Central memory CD8-positive, alpha-beta T cell (primary cell): ENCODE measurements at regions not wholly inside any gene's neighbourhood (a gene's known extent, or its start where the extent isn't known, plus 50 kb on each side); places are given as distances from the start of the nearest gene placed in this dataset.

ENCODE experiments used
- ATAC-seq: fragments of 150-1000 bp; cut with Tn5 transposase; replicated peaks from 2 replicates; pipeline ENCODE4 v1.10.0; 2022; ENCODE audit warnings: mild to moderate bottlenecking, moderate FRiP score, moderate number of reproducible peaks; ENCODE audit not compliant: poor library complexity, severe bottlenecking; ENCODE audit errors: extremely low read depth
- DNase-seq, 2 donors: peaks; one replicate each; pipeline ENCODE4 v3.0.0; 2021; ENCODE audit warnings: low spot score in 2 of 2
- H3K27ac Mint-ChIP-seq: one replicate; pipeline ENCODE4 v1.8.0; 2022; ENCODE audit warnings: low read depth, mild to moderate bottlenecking, moderate library complexity, mixed read lengths
- H3K27me3 Mint-ChIP-seq: one replicate; pipeline ENCODE4 v1.8.0; 2022; ENCODE audit warnings: mixed read lengths
- H3K36me3 Mint-ChIP-seq: one replicate; pipeline ENCODE4 v1.8.0; 2022; ENCODE audit warnings: mild to moderate bottlenecking, moderate library complexity, mixed read lengths; ENCODE audit not compliant: insufficient read depth
- H3K4me1 Mint-ChIP-seq: one replicate; pipeline ENCODE4 v1.8.0; 2022; ENCODE audit warnings: mixed read lengths
- H3K4me3 Mint-ChIP-seq: one replicate; pipeline ENCODE4 v1.8.0; 2022; ENCODE audit warnings: mild to moderate bottlenecking, moderate library complexity, mixed read lengths
- H3K9me3 Mint-ChIP-seq: one replicate; pipeline ENCODE4 v1.8.0; 2022; ENCODE audit warnings: mixed read lengths

DNA sequence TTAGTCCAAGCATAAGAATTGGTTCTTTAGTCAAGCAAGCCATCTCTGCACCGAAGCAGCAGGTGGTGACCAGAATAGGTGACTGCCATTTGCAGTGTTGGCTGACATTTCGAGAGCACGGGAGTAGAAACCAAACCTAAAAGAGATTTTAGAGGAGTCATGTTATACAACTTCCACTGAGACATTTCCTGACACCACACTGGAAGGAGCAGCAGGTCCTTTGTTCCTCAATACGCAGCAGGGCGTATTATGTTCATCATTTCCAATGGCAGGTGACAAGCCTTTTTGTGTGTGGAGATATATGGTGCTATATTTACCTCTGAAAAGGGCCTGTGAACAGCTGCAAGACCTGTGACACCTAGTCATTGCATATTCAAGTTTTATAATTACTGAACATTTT lies 418.8 kb upstream of the NETO1 start:
- Mint-ChIP-seq H3K27ac (no peak overlapping the region), H3K4me1 (no peaks in the 10 kb centered on the region), H3K9me3 (peaks cover 16% of the 10 kb centered on the region), H3K4me3 (no peak overlapping the region), H3K27me3 (no peaks in the 10 kb centered on the region), H3K36me3 (peaks cover 4% of the 10 kb centered on the region)
- DNase-seq (no peak), ATAC-seq (no peak)

DNA sequence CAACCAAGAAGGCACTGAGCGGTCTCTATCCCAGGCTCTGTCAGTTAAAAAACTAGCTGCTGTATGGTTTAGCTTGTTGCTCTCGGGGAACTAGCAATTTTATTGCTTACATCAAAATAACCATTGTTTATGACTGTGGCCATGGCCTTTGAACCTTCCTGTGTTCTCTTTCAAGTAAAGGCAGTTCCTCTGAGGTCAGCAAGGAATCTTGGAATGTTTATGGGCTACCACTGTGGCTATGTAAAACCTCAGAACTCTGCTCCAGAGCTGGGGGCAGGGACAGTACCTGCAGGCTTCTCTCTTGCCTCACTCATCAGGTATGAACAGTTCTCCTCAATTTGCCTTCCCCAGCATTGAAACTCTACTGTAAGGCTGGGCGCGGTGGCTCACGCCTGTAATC lies 416.0 kb upstream of the NETO1 start:
- ATAC-seq (no peak), DNase-seq (no peak)
- H3K4me3 Mint-ChIP-seq: no peak overlapping the region
- H3K9me3 Mint-ChIP-seq: peaks cover 19% of the 10 kb centered on the region
- no peaks in the 10 kb centered on the region for H3K27me3 Mint-ChIP-seq
- H3K36me3 Mint-ChIP-seq: peaks cover 4% of the 10 kb centered on the region
- no peak overlapping the region for H3K27ac Mint-ChIP-seq
- H3K4me1 Mint-ChIP-seq: no peaks in the 10 kb centered on the region

DNA sequence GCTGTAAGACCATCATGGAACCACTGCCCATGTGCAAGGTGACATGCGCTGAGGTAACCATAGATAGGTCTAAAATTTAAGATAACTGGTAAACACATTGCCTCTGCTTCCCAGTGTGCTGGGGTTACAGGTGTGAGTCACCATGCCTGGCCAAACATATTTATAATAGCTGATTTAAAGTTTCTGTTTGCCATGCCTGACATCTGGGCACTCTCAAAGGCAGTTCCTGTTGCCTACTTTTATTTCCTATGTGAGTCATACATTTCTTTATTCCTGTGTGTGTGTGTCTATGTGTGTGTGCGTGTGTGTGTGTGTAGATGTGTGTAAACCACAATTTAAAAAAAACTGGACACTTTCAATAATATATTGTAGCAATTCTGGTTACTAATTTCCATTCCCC lies 415.2 kb upstream of the NETO1 start:
- Mint-ChIP-seq H3K4me1 (no peaks in the 10 kb centered on the region), H3K36me3 (peaks cover 2% of the 10 kb centered on the region), H3K27me3 (no peaks in the 10 kb centered on the region), H3K27ac (no peak overlapping the region), H3K4me3 (no peak overlapping the region), H3K9me3 (peaks cover 26% of the 10 kb centered on the region)
- ATAC-seq: no peak
- no peak for DNase-seq

GRCh38 chr18:73279498-73279897 lies 411.7 kb upstream of the NETO1 start:
- H3K36me3 Mint-ChIP-seq: no peaks in the 10 kb centered on the region

DNA sequence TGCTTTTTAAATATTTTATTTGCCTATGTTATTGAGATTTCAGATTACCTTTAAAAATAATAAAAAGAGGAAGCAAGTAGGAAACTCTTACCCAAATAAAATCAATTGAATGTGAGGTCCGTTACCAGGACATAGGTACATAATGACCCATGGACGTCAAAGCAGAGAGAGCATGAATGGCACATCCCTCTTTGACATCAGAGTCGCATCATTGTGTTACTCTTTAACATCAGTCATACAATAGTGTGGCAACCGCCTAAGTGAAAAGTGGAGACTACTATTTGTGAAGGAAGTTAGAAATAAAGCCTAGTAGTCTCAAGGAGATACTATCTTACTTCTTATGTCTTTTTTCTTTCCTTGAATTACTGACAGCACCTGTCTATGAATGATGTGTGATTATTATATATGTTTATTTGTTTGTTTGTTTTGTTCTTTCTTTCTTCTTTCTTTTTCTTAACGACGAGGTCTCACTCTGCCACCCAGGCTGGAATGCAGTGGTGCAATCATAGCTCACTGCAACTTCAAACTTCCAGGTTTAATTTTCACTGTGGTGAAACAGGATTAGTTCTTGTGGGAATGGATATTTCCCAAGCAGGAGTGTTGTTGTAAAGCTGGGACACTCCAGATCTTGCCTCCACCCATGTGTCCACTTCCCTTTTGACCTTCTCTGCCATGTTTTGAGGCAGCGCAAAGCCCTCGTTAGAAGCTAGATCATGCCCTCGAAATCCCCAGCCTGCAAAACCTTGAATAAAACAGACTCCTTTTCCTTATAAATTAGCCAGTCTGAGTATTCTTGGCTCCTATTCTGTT lies 407.2 kb upstream of the NETO1 start:
- Mint-ChIP-seq H3K27me3 (no peaks in the 10 kb centered on the region), H3K4me1 (no peaks in the 10 kb centered on the region), H3K4me3 (no peak overlapping the region), H3K27ac (no peak overlapping the region), H3K36me3 (peaks cover 2% of the 10 kb centered on the region), H3K9me3 (peaks cover 34% of the 10 kb centered on the region)
- no peak for ATAC-seq
- no peak for DNase-seq

More at GRCh38 chr18:73279498-73279897, 411.7 kb upstream of the NETO1 start:
- no peaks in the 10 kb centered on the region for H3K4me1 Mint-ChIP-seq
- no peaks in the 10 kb centered on the region for H3K27me3 Mint-ChIP-seq
- DNase-seq: no peak
- H3K27ac Mint-ChIP-seq: no peak overlapping the region
- no peak for ATAC-seq
- no peak overlapping the region for H3K4me3 Mint-ChIP-seq
- H3K9me3 Mint-ChIP-seq: peaks cover 42% of the 10 kb centered on the region

DNA sequence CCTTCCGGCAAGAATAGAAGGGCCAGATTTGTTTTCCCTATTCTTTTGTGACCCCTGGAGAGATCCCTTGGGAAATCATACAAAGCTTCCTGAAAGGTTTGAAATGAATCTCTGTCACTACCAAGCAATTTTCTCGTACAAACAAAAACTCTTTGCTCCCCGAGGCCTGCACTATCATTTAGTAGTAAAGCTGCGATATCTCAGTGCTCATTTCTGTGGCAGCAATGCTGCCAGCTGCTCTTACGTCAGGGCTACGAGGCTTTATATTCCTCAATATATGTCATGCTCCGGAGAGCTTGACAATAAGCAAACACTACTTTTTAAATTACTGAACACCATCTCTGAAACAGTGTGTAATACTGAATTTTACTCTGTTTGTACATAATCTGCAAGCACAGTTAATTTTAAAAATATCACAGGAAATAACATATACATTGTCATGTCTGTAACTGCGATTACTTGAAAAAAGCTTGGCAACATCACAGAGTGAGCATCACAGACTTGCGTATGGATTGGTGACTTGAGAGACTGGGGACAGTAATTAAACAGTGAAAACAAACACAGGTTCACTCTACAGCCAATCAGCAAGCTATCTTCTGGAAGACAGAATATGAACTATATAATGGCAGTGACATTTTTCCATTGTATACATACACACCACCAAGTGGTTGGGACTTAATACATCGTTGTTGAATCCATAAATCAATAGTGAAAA lies 403.3 kb upstream of the NETO1 start:
- ATAC-seq (no peak), DNase-seq (no peak)
- H3K4me1 Mint-ChIP-seq: no peaks in the 10 kb centered on the region
- peaks cover 4% of the 10 kb centered on the region for H3K36me3 Mint-ChIP-seq
- no peaks in the 10 kb centered on the region for H3K27me3 Mint-ChIP-seq
- no peak overlapping the region for H3K27ac Mint-ChIP-seq
- no peak overlapping the region for H3K4me3 Mint-ChIP-seq
- peaks cover 6% of the 10 kb centered on the region for H3K9me3 Mint-ChIP-seq

DNA sequence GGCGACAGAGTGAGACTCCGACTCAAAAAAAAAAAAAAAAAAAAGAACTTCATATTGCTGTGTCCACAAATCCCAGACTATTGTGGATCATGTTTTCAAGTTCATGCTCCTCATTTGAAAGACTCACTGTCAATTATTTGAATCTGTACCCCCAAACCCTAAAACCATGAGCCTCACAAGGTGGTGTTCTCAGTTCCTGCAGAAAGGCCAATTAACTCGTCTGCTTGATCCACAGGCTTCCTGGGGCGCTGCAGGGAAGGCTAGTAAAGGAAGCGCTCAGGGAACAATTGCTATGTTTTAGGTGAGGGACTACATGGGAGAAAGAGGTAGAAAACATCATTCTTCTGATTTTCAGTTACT lies 396.8 kb upstream of the NETO1 start:
- ATAC-seq (no peak), DNase-seq (no peak)
- Mint-ChIP-seq H3K36me3 (peaks cover 2% of the 10 kb centered on the region), H3K4me3 (no peak overlapping the region), H3K9me3 (no peaks in the 10 kb centered on the region), H3K27me3 (no peaks in the 10 kb centered on the region), H3K27ac (no peak overlapping the region), H3K4me1 (no peaks in the 10 kb centered on the region)

DNA sequence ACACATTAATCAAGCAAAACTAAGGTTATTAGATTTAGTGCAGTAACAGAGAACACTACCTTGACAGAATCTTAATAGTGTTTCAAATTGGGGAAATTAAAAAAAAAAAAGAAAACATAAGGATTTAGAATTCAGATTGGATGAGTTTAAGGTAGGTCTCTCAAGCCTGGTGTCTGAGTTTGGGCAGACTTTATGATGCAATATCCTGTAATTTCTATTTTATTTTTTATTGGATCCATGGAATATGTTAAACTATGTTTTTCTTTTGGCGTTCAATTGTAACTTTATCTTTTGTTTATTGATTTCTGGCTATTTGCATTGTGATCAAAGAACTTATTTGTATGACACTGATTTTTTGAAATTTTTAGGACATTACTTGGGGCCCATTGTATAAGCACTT lies 394.1 kb upstream of the NETO1 start:
- DNase-seq (no peak), ATAC-seq (no peak)
- no peaks in the 10 kb centered on the region for H3K27me3 Mint-ChIP-seq
- peaks cover 6% of the 10 kb centered on the region for H3K9me3 Mint-ChIP-seq
- no peak overlapping the region for H3K27ac Mint-ChIP-seq
- no peaks in the 10 kb centered on the region for H3K4me1 Mint-ChIP-seq
- no peaks in the 10 kb centered on the region for H3K36me3 Mint-ChIP-seq
- no peak overlapping the region for H3K4me3 Mint-ChIP-seq

DNA sequence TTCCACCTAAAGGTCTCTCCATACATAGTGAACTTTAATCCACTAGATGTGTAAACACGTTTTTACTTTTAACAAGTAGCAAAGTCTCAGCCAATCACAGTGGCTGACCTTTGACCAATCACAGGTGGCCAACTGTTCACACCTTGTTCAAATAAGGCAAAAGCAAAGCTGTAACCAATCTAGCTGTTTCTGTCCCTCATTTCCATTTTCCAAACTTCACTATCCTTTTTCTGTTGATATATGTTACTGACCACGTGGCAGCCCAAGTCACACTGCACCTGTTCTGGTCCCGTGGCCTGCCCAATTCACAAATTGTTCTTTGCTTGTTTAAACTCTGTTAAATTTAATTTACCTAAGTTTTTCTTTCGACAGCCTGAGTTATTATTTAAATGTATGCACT lies 393.5 kb upstream of the NETO1 start:
- Mint-ChIP-seq H3K9me3 (peaks cover 6% of the 10 kb centered on the region), H3K4me3 (no peak overlapping the region), H3K27ac (no peak overlapping the region), H3K27me3 (no peaks in the 10 kb centered on the region), H3K36me3 (no peaks in the 10 kb centered on the region), H3K4me1 (no peaks in the 10 kb centered on the region)
- DNase-seq (no peak), ATAC-seq (no peak)

DNA sequence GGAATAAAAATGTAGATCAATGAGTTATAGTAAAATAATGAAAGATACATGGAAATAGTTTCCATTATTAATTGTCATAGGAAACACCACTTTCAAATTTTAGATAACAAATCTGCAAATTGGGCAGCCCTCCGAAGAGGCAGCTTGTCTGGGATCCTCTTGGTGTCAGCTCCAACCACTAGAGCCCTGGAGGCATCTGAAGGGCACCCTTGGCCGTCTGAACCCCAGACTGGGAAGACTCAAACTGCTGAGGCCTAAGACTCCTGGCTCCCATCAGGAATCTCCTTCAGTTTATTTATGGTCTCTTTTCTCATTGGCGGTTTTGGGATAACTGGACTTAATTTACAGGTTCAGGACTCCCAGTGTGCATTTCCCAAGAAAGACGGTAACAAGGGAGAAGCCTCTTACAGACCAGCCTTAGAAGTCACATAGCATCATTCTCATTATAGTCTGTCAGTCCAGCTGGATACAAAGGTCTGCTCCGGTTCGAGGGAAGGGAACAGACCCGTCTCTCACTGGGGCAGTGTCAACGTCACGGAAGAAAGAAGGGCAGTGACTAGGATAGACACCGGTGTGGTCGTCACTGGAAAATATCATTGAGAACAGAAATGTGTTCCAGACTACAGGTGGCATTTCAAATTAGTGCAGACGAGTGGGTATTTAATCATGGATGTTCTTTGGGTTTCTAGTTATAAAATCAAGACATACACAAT lies 390.7 kb upstream of the NETO1 start:
- DNase-seq: no peak
- Mint-ChIP-seq H3K4me3 (no peak overlapping the region), H3K36me3 (no peaks in the 10 kb centered on the region), H3K27ac (no peak overlapping the region), H3K9me3 (peaks cover 6% of the 10 kb centered on the region), H3K27me3 (no peaks in the 10 kb centered on the region), H3K4me1 (no peaks in the 10 kb centered on the region)
- ATAC-seq: no peak

GRCh38 chr18:73254564-73254963 lies 386.8 kb upstream of the NETO1 start:
- H3K27ac Mint-ChIP-seq: no peak overlapping the region
- DNase-seq: no peak
- peaks cover 17% of the 10 kb centered on the region for H3K9me3 Mint-ChIP-seq
- H3K4me1 Mint-ChIP-seq: no peaks in the 10 kb centered on the region
- no peaks in the 10 kb centered on the region for H3K36me3 Mint-ChIP-seq
- H3K4me3 Mint-ChIP-seq: no peak overlapping the region
- no peaks in the 10 kb centered on the region for H3K27me3 Mint-ChIP-seq
- ATAC-seq: no peak

GRCh38 chr18:73249030-73249429 lies 381.2 kb upstream of the NETO1 start:
- no peaks in the 10 kb centered on the region for H3K27me3 Mint-ChIP-seq
- no peak for ATAC-seq
- no peaks in the 10 kb centered on the region for H3K4me1 Mint-ChIP-seq
- H3K9me3 Mint-ChIP-seq: peaks cover 28% of the 10 kb centered on the region
- peaks cover 2% of the 10 kb centered on the region for H3K36me3 Mint-ChIP-seq
- H3K4me3 Mint-ChIP-seq: no peak overlapping the region
- DNase-seq: no peak
- H3K27ac Mint-ChIP-seq: no peak overlapping the region

- no peaks in the 10 kb centered on the region for H3K27me3 Mint-ChIP-seq
- H3K4me3 Mint-ChIP-seq: no peak overlapping the region
- H3K9me3 Mint-ChIP-seq: peaks cover 25% of the 10 kb centered on the region
- H3K4me1 Mint-ChIP-seq: no peaks in the 10 kb centered on the region
- no peak overlapping the region for H3K27ac Mint-ChIP-seq
- DNase-seq (no peak), ATAC-seq (no peak)
- H3K36me3 Mint-ChIP-seq: peaks cover 2% of the 10 kb centered on the region
Measured at GRCh38 chr18:73246763-73247162, 379.0 kb upstream of the NETO1 start.
